PFSK-1 (cell line): ENCODE measurements at regions not wholly inside any gene's neighbourhood (a gene's known extent, or its start where the extent isn't known, plus 50 kb on each side); places are given as distances from the start of the nearest gene placed in this dataset.

Experiments used
- POLR2AphosphoS5 ChIP-seq: IDR thresholded peaks from 2 replicates; pipeline ENCODE4 v1.6.1; 2012; ENCODE audit warnings: low read depth, mild to moderate bottlenecking, control low read depth, low read length, moderate library complexity
- TAF1 ChIP-seq: IDR thresholded peaks from 2 replicates; pipeline ENCODE4 v1.6.1; 2012; ENCODE audit warnings: low read length, control low read depth, borderline replicate concordance; ENCODE audit not compliant: insufficient read depth

- TF ChIP-seq TAF1 (no peak), POLR2AphosphoS5 (no peak)
Observed at GRCh38 chr6:150725795-150726194, 126.1 kb downstream of the PLEKHG1 start.
